Right lobe of liver (tissue), 6 donors: ENCODE measurements at regions not wholly inside any gene's neighbourhood (a gene's known extent, or its start where the extent isn't known, plus 50 kb on each side); places are given as distances from the start of the nearest gene placed in this dataset.

Source experiments
- ATAC-seq, 4 donors: fragments of 200-7000 bp; cut with Tn5 transposase; one replicate each; pipeline ENCODE4 v1.9.1; 2020; ENCODE audit warnings: mild to moderate bottlenecking in 4 of 4, moderate library complexity in 4 of 4
- DNase-seq, 3 donors: peaks; one replicate each; pipeline ENCODE4 v3.0.0-alpha.2; 2020
- H3K27ac ChIP-seq, 3 donors: fragments of 200-600 bp; one replicate each; pipeline ENCODE4 v1.8.0; 2022
- H3K27me3 ChIP-seq, 2 donors: fragments of 200-600 bp; one replicate each; pipeline ENCODE4 v1.8.0; 2022
- H3K36me3 ChIP-seq, 4 donors: fragments of 200-600 bp; sonication (generic) in 1 of 4; one replicate each; pipeline versions ENCODE4 v1.5.1 to v1.8.0; 2017 to 2022; ENCODE audit warnings: control low read depth in 1 of 4
- H3K4me1 ChIP-seq, 4 donors: fragments of 200-600 bp; sonication (generic) in 1 of 4; one replicate each; pipeline versions ENCODE4 v1.5.1 to v1.8.0; 2017 to 2022; ENCODE audit warnings: control low read depth in 1 of 4
- H3K4me3 ChIP-seq, 3 donors: fragments of 200-600 bp; one replicate each; pipeline ENCODE4 v1.8.0; 2022
- H3K9me3 ChIP-seq, 4 donors: fragments of 200-600 bp; sonication (generic) in 1 of 4; one replicate each; pipeline versions ENCODE4 v1.5.1 to v1.8.0; 2017 to 2022; ENCODE audit warnings: control low read depth in 1 of 4
- CTCF ChIP-seq, 4 donors: fragments of 200-600 bp in 3 of 4; fragments of 450-650 bp in 1 of 4; IDR thresholded peaks; one replicate each; pipeline versions ENCODE4 v1.5.1 to v1.8.0; 2016 to 2022; ENCODE audit warnings: antibody characterized with exemption in 4 of 4, mild to moderate bottlenecking in 2 of 4
- POLR2A ChIP-seq: fragments of 450-650 bp; IDR thresholded peaks from one replicate; pipeline ENCODE4 v1.6.1; 2017; ENCODE audit warnings: antibody characterized with exemption, mild to moderate bottlenecking
- WGBS: methylation state at CpG from one replicate; pipeline ENCODE4 v1.1.6; 2018; ENCODE audit warnings: low coverage, low lambda C conversion rate; ENCODE audit not compliant: insufficient coverage; ENCODE audit errors: missing lambda C conversion rate; 5-methylcytosine and 5-hydroxymethylcytosine counted together
- intact Hi-C, 2 donors: fragments of 100-400 bp; cut with DNase I; formaldehyde crosslinking; loops; one replicate each; pipeline versions ENCODE4 v1.11.2 to v1.14.1; 2022
- donor health status: DM: no; HTN: yes; CAD: no.
- donor health status: DM: no; HTN: no; CAD: no.
- donor health status: DM: no; HTN: no; CAD: no.
- donor health status: DM: no; HTN: yes; CAD: no.
- donor health status: DM: no; HTN: yes; CAD: no.

GRCh38 chr3:135310317-135310716 is 515.3 kb downstream of the EPHB1 start:
- no peak for TF ChIP-seq CTCF (IDR thresholded peaks at IDR 0.05)
- no peak for TF ChIP-seq POLR2A
- H3K4me1 ChIP-seq, result no peaks in the 10 kb centered on the region
- H3K27me3 ChIP-seq, result no peaks in the 10 kb centered on the region
- ATAC-seq (no peak), DNase-seq (no peak)
- H3K9me3 ChIP-seq, result no peaks in the 10 kb centered on the region
- intact Hi-C loops, result no loop called here
- H3K27ac ChIP-seq, result no peak overlapping the region
- WGBS, result 37% methylated on average over 4 of the region's 4 CpGs
- H3K4me3 ChIP-seq, result no peak overlapping the region
- H3K36me3 ChIP-seq, result no peaks in the 10 kb centered on the region

GRCh38 chr3:135311699-135312098 is 516.6 kb downstream of the EPHB1 start:
- Histone ChIP-seq H3K4me3 (no peak overlapping the region), H3K36me3 (no peaks in the 10 kb centered on the region), H3K4me1 (no peaks in the 10 kb centered on the region), H3K27me3 (no peaks in the 10 kb centered on the region), H3K27ac (no peak overlapping the region), H3K9me3 (no peaks in the 10 kb centered on the region)
- DNase-seq (no peak), ATAC-seq (no peak)
- intact Hi-C loops, result no loop called here
- TF ChIP-seq CTCF (IDR thresholded peaks at IDR 0.05) (no peak), POLR2A (no peak)
- 47% methylated on average over 5 of the region's 5 CpGs for WGBS

DNA sequence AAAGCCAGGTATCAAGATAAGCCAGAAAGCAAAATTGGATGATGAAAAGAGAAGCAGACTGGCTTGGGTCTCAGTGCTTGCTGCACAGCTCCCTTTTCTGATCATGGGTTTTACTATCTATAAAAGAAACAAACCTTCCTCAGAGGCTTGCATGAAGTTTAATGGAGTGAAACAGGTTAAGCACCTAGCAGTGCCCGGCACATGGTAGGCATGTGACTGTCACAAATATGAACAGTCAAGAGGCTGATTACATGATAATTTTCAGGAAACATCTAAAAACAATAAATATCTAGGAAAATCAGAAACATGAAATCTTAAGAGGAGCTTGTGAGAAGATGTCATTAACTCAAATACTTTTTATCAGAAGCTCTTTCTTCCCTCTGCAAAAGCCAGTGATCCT is 519.2 kb downstream of the EPHB1 start:
- intact Hi-C loops, result no loop called here
- Histone ChIP-seq H3K4me3 (no peak overlapping the region), H3K36me3 (no peaks in the 10 kb centered on the region), H3K9me3 (no peaks in the 10 kb centered on the region), H3K27me3 (no peaks in the 10 kb centered on the region), H3K4me1 (no peaks in the 10 kb centered on the region), H3K27ac (no peak overlapping the region)
- DNase-seq (no peak), ATAC-seq (no peak)
- no peak for TF ChIP-seq POLR2A
- no peak for TF ChIP-seq CTCF (IDR thresholded peaks at IDR 0.05)
- 71% methylated on average over 1 of the region's 1 CpG for WGBS

GRCh38 chr3:135324301-135324700 is 529.2 kb downstream of the EPHB1 start:
- TF ChIP-seq CTCF (IDR thresholded peaks at IDR 0.05), result no peak
- TF ChIP-seq POLR2A, result no peak

DNA sequence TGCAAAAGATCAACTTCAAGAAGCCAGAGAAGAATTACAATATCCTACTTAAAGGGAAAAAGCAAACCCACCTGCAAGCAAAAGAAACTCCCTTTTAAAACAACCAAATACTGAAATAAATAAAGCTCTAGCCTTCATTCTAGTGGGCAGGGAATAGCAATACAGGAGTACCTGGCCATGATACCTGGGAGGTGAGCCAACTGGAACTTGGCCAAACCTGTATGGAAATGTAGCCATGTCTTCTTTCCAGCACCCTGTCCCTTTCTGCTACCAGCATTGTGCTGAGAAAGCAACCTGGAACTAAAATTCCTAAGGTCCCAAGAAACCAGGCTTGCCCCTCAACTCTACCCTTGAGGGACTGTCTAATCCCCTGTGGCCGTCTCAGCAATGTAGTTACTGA is 530.0 kb downstream of the EPHB1 start:
- no peaks in the 10 kb centered on the region for H3K4me1 ChIP-seq
- H3K4me3 ChIP-seq, result no peak overlapping the region
- no peaks in the 10 kb centered on the region for H3K27me3 ChIP-seq
- no peaks in the 10 kb centered on the region for H3K9me3 ChIP-seq
- no peak overlapping the region for H3K27ac ChIP-seq
- ATAC-seq (no peak), DNase-seq (no peak)
- no peaks in the 10 kb centered on the region for H3K36me3 ChIP-seq
- WGBS, result 40% methylated on average over 1 of the region's 1 CpG
- intact Hi-C loops, result no loop called here
- TF ChIP-seq POLR2A (no peak), CTCF (IDR thresholded peaks at IDR 0.05) (no peak)

More at GRCh38 chr3:135324301-135324700, 529.2 kb downstream of the EPHB1 start:
- Histone ChIP-seq H3K27ac (no peak overlapping the region), H3K9me3 (no peaks in the 10 kb centered on the region), H3K4me1 (no peaks in the 10 kb centered on the region), H3K27me3 (no peaks in the 10 kb centered on the region), H3K4me3 (no peak overlapping the region), H3K36me3 (no peaks in the 10 kb centered on the region)
- 27% methylated on average over 4 of the region's 5 CpGs for WGBS
- intact Hi-C loops, result no loop called here
- DNase-seq (no peak), ATAC-seq (no peak)
